ENCODE measurements at regions not wholly inside any gene's neighbourhood (a gene's known extent, or its start where the extent isn't known, plus 50 kb on each side); places are given as distances from the start of the nearest gene placed in this dataset.

- TF ChIP-seq CTCF (IDR thresholded peaks at IDR 0.05) = no peak
- TF ChIP-seq POLR2A (IDR thresholded peaks at IDR 0.05) = no peak
Observed at GRCh38 chr15:20344601-20345400, 196.8 kb downstream of the GOLGA6L6 start.
